ENCODE measurements at regions not wholly inside any gene's neighbourhood (a gene's known extent, or its start where the extent isn't known, plus 50 kb on each side); places are given as distances from the start of the nearest gene placed in this dataset.

- TF ChIP-seq, protein P1, sequence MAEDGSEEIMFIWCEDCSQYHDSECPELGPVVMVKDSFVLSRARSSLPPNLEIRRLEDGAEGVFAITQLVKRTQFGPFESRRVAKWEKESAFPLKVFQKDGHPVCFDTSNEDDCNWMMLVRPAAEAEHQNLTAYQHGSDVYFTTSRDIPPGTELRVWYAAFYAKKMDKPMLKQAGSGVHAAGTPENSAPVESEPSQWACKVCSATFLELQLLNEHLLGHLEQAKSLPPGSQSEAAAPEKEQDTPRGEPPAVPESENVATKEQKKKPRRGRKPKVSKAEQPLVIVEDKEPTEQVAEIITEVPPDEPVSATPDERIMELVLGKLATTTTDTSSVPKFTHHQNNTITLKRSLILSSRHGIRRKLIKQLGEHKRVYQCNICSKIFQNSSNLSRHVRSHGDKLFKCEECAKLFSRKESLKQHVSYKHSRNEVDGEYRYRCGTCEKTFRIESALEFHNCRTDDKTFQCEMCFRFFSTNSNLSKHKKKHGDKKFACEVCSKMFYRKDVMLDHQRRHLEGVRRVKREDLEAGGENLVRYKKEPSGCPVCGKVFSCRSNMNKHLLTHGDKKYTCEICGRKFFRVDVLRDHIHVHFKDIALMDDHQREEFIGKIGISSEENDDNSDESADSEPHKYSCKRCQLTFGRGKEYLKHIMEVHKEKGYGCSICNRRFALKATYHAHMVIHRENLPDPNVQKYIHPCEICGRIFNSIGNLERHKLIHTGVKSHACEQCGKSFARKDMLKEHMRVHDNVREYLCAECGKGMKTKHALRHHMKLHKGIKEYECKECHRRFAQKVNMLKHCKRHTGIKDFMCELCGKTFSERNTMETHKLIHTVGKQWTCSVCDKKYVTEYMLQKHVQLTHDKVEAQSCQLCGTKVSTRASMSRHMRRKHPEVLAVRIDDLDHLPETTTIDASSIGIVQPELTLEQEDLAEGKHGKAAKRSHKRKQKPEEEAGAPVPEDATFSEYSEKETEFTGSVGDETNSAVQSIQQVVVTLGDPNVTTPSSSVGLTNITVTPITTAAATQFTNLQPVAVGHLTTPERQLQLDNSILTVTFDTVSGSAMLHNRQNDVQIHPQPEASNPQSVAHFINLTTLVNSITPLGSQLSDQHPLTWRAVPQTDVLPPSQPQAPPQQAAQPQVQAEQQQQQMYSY (CRISPR knock-in tag; IDR thresholded peaks at IDR 0.05): no peak; the same call in 1 of the 2 replicates
- TF ChIP-seq ZNF264 (CRISPR knock-in tag; IDR thresholded peaks at IDR 0.05) (no peak; the same call in none of the 2 replicates), GABPB1 (CRISPR knock-in tag; IDR thresholded peaks at IDR 0.05) (peak; percentile 62), PBX3 (CRISPR knock-in tag; IDR thresholded peaks at IDR 0.05; ENCODE audit: borderline replicate concordance) (no peak), ZNF672 (CRISPR knock-in tag; IDR thresholded peaks at IDR 0.05) (no peak), ZNF569 (CRISPR knock-in tag; IDR thresholded peaks at IDR 0.05; ENCODE audit: borderline replicate concordance) (0 out of 2 replicates have a peak, but pooled peaks have one; percentile 27), RCOR2 (CRISPR knock-in tag; IDR thresholded peaks at IDR 0.05) (peak; percentile 95), ZNF790 (CRISPR knock-in tag; IDR thresholded peaks at IDR 0.05; ENCODE audit: borderline replicate concordance) (peak; percentile 75), SMAD9 (CRISPR knock-in tag; IDR thresholded peaks at IDR 0.05) (peak; percentile 89)
- TF ChIP-seq, protein P2, sequence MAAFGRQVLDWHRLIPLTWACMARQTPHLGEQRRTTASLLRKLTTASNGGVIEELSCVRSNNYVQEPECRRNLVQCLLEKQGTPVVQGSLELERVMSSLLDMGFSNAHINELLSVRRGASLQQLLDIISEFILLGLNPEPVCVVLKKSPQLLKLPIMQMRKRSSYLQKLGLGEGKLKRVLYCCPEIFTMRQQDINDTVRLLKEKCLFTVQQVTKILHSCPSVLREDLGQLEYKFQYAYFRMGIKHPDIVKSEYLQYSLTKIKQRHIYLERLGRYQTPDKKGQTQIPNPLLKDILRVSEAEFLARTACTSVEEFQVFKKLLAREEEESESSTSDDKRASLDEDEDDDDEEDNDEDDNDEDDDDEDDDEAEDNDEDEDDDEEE (CRISPR knock-in tag; IDR thresholded peaks at IDR 0.05): peak; percentile 33; the same call in 1 of the 2 replicates
- TF ChIP-seq, protein P3, sequence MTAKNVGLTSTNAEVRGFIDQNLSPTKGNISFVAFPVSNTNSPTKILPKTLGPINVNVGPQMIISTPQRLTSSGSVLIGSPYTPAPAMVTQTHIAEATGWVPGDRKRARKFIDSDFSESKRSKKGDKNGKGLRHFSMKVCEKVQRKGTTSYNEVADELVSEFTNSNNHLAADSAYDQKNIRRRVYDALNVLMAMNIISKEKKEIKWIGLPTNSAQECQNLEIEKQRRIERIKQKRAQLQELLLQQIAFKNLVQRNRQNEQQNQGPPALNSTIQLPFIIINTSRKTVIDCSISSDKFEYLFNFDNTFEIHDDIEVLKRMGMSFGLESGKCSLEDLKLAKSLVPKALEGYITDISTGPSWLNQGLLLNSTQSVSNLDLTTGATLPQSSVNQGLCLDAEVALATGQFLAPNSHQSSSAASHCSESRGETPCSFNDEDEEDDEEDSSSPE (CRISPR knock-in tag; IDR thresholded peaks at IDR 0.05): 0 out of 2 replicates have a peak, but pooled peaks have one; percentile 34
- TF ChIP-seq, protein P4, sequence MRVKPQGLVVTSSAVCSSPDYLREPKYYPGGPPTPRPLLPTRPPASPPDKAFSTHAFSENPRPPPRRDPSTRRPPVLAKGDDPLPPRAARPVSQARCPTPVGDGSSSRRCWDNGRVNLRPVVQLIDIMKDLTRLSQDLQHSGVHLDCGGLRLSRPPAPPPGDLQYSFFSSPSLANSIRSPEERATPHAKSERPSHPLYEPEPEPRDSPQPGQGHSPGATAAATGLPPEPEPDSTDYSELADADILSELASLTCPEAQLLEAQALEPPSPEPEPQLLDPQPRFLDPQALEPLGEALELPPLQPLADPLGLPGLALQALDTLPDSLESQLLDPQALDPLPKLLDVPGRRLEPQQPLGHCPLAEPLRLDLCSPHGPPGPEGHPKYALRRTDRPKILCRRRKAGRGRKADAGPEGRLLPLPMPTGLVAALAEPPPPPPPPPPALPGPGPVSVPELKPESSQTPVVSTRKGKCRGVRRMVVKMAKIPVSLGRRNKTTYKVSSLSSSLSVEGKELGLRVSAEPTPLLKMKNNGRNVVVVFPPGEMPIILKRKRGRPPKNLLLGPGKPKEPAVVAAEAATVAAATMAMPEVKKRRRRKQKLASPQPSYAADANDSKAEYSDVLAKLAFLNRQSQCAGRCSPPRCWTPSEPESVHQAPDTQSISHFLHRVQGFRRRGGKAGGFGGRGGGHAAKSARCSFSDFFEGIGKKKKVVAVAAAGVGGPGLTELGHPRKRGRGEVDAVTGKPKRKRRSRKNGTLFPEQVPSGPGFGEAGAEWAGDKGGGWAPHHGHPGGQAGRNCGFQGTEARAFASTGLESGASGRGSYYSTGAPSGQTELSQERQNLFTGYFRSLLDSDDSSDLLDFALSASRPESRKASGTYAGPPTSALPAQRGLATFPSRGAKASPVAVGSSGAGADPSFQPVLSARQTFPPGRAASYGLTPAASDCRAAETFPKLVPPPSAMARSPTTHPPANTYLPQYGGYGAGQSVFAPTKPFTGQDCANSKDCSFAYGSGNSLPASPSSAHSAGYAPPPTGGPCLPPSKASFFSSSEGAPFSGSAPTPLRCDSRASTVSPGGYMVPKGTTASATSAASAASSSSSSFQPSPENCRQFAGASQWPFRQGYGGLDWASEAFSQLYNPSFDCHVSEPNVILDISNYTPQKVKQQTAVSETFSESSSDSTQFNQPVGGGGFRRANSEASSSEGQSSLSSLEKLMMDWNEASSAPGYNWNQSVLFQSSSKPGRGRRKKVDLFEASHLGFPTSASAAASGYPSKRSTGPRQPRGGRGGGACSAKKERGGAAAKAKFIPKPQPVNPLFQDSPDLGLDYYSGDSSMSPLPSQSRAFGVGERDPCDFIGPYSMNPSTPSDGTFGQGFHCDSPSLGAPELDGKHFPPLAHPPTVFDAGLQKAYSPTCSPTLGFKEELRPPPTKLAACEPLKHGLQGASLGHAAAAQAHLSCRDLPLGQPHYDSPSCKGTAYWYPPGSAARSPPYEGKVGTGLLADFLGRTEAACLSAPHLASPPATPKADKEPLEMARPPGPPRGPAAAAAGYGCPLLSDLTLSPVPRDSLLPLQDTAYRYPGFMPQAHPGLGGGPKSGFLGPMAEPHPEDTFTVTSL (CRISPR knock-in tag; IDR thresholded peaks at IDR 0.05; ENCODE audit: borderline replicate concordance): peak; percentile 97
- TF ChIP-seq, protein P5, sequence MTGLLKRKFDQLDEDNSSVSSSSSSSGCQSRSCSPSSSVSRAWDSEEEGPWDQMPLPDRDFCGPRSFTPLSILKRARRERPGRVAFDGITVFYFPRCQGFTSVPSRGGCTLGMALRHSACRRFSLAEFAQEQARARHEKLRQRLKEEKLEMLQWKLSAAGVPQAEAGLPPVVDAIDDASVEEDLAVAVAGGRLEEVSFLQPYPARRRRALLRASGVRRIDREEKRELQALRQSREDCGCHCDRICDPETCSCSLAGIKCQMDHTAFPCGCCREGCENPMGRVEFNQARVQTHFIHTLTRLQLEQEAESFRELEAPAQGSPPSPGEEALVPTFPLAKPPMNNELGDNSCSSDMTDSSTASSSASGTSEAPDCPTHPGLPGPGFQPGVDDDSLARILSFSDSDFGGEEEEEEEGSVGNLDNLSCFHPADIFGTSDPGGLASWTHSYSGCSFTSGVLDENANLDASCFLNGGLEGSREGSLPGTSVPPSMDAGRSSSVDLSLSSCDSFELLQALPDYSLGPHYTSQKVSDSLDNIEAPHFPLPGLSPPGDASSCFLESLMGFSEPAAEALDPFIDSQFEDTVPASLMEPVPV (CRISPR knock-in tag; IDR thresholded peaks at IDR 0.05): peak; percentile 55; the same call in 1 of the 2 replicates
These were observed 158.5 kb upstream of the AFDN start (continued) for GRCh38 chr6:167668019-167668753.
